ENCODE measurements at regions not wholly inside any gene's neighbourhood (a gene's known extent, or its start where the extent isn't known, plus 50 kb on each side); places are given as distances from the start of the nearest gene placed in this dataset.

GRCh38 chr7:110564246-110564645, 526.7 kb upstream of the LRRN3 start:
- peaks cover 10% of the 10 kb centered on the region for H3K4me1 Mint-ChIP-seq (ENCODE audit: low read depth, unreplicated experiment)
- no peak for DNase-seq
- CTCF ChIA-PET, result interaction anchor here (0.6 kb wide), 1 partner anchor 1114 kb away, joined by 3 read pairs; no protein-coding TSS in a partner anchor
- no TSS peak for BruUV-seq (replicated peaks)
- TF ChIP-seq, protein P1, sequence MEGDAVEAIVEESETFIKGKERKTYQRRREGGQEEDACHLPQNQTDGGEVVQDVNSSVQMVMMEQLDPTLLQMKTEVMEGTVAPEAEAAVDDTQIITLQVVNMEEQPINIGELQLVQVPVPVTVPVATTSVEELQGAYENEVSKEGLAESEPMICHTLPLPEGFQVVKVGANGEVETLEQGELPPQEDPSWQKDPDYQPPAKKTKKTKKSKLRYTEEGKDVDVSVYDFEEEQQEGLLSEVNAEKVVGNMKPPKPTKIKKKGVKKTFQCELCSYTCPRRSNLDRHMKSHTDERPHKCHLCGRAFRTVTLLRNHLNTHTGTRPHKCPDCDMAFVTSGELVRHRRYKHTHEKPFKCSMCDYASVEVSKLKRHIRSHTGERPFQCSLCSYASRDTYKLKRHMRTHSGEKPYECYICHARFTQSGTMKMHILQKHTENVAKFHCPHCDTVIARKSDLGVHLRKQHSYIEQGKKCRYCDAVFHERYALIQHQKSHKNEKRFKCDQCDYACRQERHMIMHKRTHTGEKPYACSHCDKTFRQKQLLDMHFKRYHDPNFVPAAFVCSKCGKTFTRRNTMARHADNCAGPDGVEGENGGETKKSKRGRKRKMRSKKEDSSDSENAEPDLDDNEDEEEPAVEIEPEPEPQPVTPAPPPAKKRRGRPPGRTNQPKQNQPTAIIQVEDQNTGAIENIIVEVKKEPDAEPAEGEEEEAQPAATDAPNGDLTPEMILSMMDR (IDR thresholded peaks at IDR 0.05; ENCODE audit: unreplicated experiment), result no peak
- H3K36me3 Mint-ChIP-seq (ENCODE audit: insufficient read depth, unreplicated experiment), result no peaks in the 10 kb centered on the region
- no peaks in the 10 kb centered on the region for H3K27me3 Mint-ChIP-seq (ENCODE audit: unreplicated experiment)
- H3K9me3 Mint-ChIP-seq (ENCODE audit: low read depth, unreplicated experiment), result peaks cover 7% of the 10 kb centered on the region
- H3K4me3 Mint-ChIP-seq (ENCODE audit: low read depth, unreplicated experiment), result no peak overlapping the region
- H3K27ac Mint-ChIP-seq (ENCODE audit: unreplicated experiment), result no peak overlapping the region
- intact Hi-C loops (cut with micrococcal nuclease; ENCODE audit: unreplicated experiment), result no loop called here

GRCh38 chr7:110568388-110568787, 522.5 kb upstream of the LRRN3 start:
- BruUV-seq (replicated peaks), result no TSS peak
- Mint-ChIP-seq H3K4me3 (ENCODE audit: low read depth, unreplicated experiment) (no peak overlapping the region), H3K27ac (ENCODE audit: unreplicated experiment) (peak overlapping the region; percentile 73), H3K9me3 (ENCODE audit: low read depth, unreplicated experiment) (peaks cover 7% of the 10 kb centered on the region), H3K27me3 (ENCODE audit: unreplicated experiment) (no peaks in the 10 kb centered on the region), H3K36me3 (ENCODE audit: insufficient read depth, unreplicated experiment) (no peaks in the 10 kb centered on the region), H3K4me1 (ENCODE audit: low read depth, unreplicated experiment) (peaks cover 22% of the 10 kb centered on the region)
- DNase-seq, result no peak
- TF ChIP-seq, protein P1 (IDR thresholded peaks at IDR 0.05; ENCODE audit: unreplicated experiment), result no peak
- CTCF ChIA-PET, result interaction anchor here (0.7 kb wide), 1 partner anchor 189 kb away, joined by 4 read pairs; no protein-coding TSS in a partner anchor
- intact Hi-C loops (cut with micrococcal nuclease; ENCODE audit: unreplicated experiment), result no loop called here

- Mint-ChIP-seq H3K4me3 (ENCODE audit: low read depth, unreplicated experiment) (no peak overlapping the region), H3K9me3 (ENCODE audit: low read depth, unreplicated experiment) (peaks cover 7% of the 10 kb centered on the region), H3K27me3 (ENCODE audit: unreplicated experiment) (no peaks in the 10 kb centered on the region), H3K4me1 (ENCODE audit: low read depth, unreplicated experiment) (peaks cover 27% of the 10 kb centered on the region), H3K36me3 (ENCODE audit: insufficient read depth, unreplicated experiment) (no peaks in the 10 kb centered on the region), H3K27ac (ENCODE audit: unreplicated experiment) (peak overlapping the region; percentile 73)
- DNase-seq, result peak; percentile 47
- BruUV-seq (replicated peaks), result no TSS peak
- intact Hi-C loops (cut with micrococcal nuclease; ENCODE audit: unreplicated experiment), result no loop called here
- CTCF ChIA-PET, result no interaction called here
- TF ChIP-seq, protein P1 (IDR thresholded peaks at IDR 0.05; ENCODE audit: unreplicated experiment), result no peak
These were observed 522.0 kb upstream of the LRRN3 start for GRCh38 chr7:110568932-110569331.

- Mint-ChIP-seq H3K27me3 (ENCODE audit: unreplicated experiment) (no peaks in the 10 kb centered on the region), H3K9me3 (ENCODE audit: low read depth, unreplicated experiment) (peaks cover 7% of the 10 kb centered on the region), H3K36me3 (ENCODE audit: insufficient read depth, unreplicated experiment) (no peaks in the 10 kb centered on the region), H3K4me1 (ENCODE audit: low read depth, unreplicated experiment) (peaks cover 31% of the 10 kb centered on the region), H3K4me3 (ENCODE audit: low read depth, unreplicated experiment) (no peak overlapping the region), H3K27ac (ENCODE audit: unreplicated experiment) (peak overlapping the region; percentile 73)
- no peak for DNase-seq
- intact Hi-C loops (cut with micrococcal nuclease; ENCODE audit: unreplicated experiment), result no loop called here
- TF ChIP-seq, protein P1 (IDR thresholded peaks at IDR 0.05; ENCODE audit: unreplicated experiment), result no peak
- no TSS peak for BruUV-seq (replicated peaks)
- CTCF ChIA-PET, result interaction anchor here (0.5 kb wide), 1 partner anchor 25 kb away, joined by 3 read pairs; no protein-coding TSS in a partner anchor
These were observed 521.3 kb upstream of the LRRN3 start for GRCh38 chr7:110569486-110570205.
